Ishikawa (cell line): ENCODE measurements at regions not wholly inside any gene's neighbourhood (a gene's known extent, or its start where the extent isn't known, plus 50 kb on each side); places are given as distances from the start of the nearest gene placed in this dataset.

Experiments used
- CEBPB ChIP-seq: IDR thresholded peaks from 2 replicates; pipeline ENCODE4 v1.6.1; 2012
- CREB1 ChIP-seq: IDR thresholded peaks from 2 replicates; pipeline ENCODE4 v1.6.1; 2012; ENCODE audit warnings: low read depth
- EGR1 ChIP-seq: IDR thresholded peaks from 2 replicates; pipeline ENCODE4 v1.6.1; 2012
- EP300 ChIP-seq: IDR thresholded peaks from 2 replicates; pipeline ENCODE4 v1.6.1; 2012; ENCODE audit warnings: borderline replicate concordance
- FOXM1 ChIP-seq: IDR thresholded peaks from 2 replicates; pipeline ENCODE4 v1.6.1; 2012; ENCODE audit warnings: low read depth, borderline replicate concordance
- NFIC ChIP-seq: IDR thresholded peaks from 2 replicates; pipeline ENCODE4 v1.6.1; 2012
- RAD21 ChIP-seq: IDR thresholded peaks from 2 replicates; pipeline ENCODE4 v1.6.1; 2012; ENCODE audit warnings: low read depth
- TAF1 ChIP-seq: IDR thresholded peaks from 2 replicates; pipeline ENCODE4 v1.6.1; 2012; ENCODE audit warnings: low read depth, mild to moderate bottlenecking
- TCF12 ChIP-seq: IDR thresholded peaks from 2 replicates; pipeline ENCODE4 v1.6.1; 2012; ENCODE audit warnings: low read depth
- TEAD4 ChIP-seq: IDR thresholded peaks from 2 replicates; pipeline ENCODE4 v1.6.1; 2012
- YY1 ChIP-seq: IDR thresholded peaks from 2 replicates; pipeline ENCODE4 v1.6.1; 2012; ENCODE audit warnings: low read depth
- ZBTB7A ChIP-seq: IDR thresholded peaks from 2 replicates; pipeline ENCODE4 v1.6.1; 2012; ENCODE audit warnings: low read depth
- TF ChIP-seq, protein P1 (sequence below): IDR thresholded peaks from 2 replicates; pipeline ENCODE4 v1.6.1; 2012; ENCODE audit warnings: low read depth, mild to moderate bottlenecking
- TF ChIP-seq, protein P2 (sequence below): IDR thresholded peaks from 2 replicates; pipeline ENCODE4 v1.6.1; 2012
- TF ChIP-seq, protein P3 (sequence below): IDR thresholded peaks from 2 replicates; pipeline ENCODE4 v1.6.1; 2012

- TF ChIP-seq NFIC (no peak), YY1 (no peak), RAD21 (no peak)
These were observed 173.8 kb upstream of the CNTNAP5 start for GRCh38 chr2:123851281-123851680.

DNA sequence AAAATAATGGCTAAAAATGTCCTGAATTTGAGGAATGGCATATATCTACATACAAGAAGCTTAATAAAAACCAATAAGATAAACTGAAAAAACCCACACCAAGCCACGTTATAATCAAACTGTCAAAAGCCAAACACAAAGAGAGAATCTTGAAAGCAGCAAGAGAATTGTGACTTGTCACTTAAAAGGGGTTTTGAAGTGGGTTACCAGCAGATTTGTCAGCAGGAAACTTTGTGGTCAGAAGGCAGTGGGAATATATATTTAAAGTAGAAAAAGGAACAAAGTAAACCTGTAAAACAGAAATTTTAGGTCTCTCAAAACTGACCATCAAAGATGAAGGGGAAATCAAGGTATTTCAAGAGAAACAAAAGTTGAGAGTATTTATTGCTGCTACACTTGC lies 171.9 kb upstream of the CNTNAP5 start:
- TF ChIP-seq NFIC = no peak
- no peak for TF ChIP-seq TAF1
- TF ChIP-seq, protein P1, sequence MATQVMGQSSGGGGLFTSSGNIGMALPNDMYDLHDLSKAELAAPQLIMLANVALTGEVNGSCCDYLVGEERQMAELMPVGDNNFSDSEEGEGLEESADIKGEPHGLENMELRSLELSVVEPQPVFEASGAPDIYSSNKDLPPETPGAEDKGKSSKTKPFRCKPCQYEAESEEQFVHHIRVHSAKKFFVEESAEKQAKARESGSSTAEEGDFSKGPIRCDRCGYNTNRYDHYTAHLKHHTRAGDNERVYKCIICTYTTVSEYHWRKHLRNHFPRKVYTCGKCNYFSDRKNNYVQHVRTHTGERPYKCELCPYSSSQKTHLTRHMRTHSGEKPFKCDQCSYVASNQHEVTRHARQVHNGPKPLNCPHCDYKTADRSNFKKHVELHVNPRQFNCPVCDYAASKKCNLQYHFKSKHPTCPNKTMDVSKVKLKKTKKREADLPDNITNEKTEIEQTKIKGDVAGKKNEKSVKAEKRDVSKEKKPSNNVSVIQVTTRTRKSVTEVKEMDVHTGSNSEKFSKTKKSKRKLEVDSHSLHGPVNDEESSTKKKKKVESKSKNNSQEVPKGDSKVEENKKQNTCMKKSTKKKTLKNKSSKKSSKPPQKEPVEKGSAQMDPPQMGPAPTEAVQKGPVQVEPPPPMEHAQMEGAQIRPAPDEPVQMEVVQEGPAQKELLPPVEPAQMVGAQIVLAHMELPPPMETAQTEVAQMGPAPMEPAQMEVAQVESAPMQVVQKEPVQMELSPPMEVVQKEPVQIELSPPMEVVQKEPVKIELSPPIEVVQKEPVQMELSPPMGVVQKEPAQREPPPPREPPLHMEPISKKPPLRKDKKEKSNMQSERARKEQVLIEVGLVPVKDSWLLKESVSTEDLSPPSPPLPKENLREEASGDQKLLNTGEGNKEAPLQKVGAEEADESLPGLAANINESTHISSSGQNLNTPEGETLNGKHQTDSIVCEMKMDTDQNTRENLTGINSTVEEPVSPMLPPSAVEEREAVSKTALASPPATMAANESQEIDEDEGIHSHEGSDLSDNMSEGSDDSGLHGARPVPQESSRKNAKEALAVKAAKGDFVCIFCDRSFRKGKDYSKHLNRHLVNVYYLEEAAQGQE = no peak
- no peak for TF ChIP-seq FOXM1
- no peak for TF ChIP-seq EGR1
- TF ChIP-seq EP300 = no peak
- no peak for TF ChIP-seq ZBTB7A
- no peak for TF ChIP-seq RAD21
- no peak for TF ChIP-seq TEAD4
- no peak for TF ChIP-seq YY1
- TF ChIP-seq TCF12 = no peak
- TF ChIP-seq, protein P2, sequence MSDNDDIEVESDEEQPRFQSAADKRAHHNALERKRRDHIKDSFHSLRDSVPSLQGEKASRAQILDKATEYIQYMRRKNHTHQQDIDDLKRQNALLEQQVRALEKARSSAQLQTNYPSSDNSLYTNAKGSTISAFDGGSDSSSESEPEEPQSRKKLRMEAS = no peak
- no peak for TF ChIP-seq CREB1
- TF ChIP-seq CEBPB = no peak
- TF ChIP-seq, protein P3, sequence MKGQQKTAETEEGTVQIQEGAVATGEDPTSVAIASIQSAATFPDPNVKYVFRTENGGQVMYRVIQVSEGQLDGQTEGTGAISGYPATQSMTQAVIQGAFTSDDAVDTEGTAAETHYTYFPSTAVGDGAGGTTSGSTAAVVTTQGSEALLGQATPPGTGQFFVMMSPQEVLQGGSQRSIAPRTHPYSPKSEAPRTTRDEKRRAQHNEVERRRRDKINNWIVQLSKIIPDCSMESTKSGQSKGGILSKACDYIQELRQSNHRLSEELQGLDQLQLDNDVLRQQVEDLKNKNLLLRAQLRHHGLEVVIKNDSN = no peak

DNA sequence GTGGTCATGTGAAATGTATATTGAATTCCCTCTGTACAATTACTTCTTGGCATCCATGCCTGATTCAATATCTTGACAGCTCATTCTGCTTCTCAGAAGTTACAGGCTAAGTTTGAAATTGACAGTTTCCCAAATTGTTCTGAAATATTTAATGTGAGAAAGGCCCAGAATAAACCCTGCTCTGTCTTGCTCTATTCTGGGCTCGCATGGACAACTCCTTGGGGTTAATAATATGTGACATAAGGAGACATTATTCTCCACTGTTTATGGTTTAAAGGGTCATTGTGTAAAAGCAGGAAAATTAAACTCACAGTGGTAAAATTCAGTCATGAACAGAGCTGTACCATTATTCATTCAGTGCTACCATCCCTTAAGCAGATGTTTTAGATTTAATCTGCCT lies 160.7 kb upstream of the CNTNAP5 start:
- TF ChIP-seq EP300 = no peak
- TF ChIP-seq EGR1 = no peak
- TF ChIP-seq, protein P1 = no peak
- TF ChIP-seq TEAD4 = no peak
- TF ChIP-seq RAD21 = no peak

DNA sequence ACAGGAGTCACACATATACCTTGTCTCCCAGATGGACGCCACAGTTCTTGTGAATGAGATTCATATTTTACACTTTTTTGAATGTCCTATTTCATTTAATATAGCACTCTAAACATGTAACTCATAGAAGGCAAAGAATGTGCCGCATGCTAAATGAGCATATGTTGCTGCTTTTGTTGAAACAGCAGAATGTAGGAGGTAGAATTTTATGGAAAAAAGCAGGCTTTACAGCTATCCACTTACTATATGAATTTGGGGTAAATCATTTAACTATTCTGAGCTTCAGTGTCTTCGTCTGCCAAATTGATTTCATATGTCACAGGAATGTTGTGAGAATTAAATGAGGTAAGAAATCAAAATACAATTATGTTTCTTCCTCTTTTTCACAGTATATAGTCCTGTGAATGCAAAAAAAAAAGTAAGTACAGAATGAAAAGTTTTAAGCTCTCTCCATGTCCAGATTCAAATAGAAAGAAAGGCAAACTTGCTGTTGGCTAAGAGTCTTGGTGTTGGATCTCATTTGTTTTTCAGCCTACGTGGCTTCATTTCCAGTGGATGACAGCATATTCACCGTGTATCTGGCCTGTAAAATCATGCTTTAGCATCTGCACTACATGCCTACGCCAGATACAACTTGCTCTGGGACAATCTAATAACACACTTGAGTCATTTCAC lies 154.7 kb upstream of the CNTNAP5 start:
- TF ChIP-seq TEAD4 (no peak), ZBTB7A (no peak), EGR1 (no peak), FOXM1 (no peak), CREB1 (no peak), EP300 (no peak), TAF1 (no peak), RAD21 (no peak), NFIC (no peak), YY1 (no peak), CEBPB (no peak), TCF12 (no peak)
- TF ChIP-seq, protein P3 = no peak
- TF ChIP-seq, protein P1 = no peak
- TF ChIP-seq, protein P2 = no peak

DNA sequence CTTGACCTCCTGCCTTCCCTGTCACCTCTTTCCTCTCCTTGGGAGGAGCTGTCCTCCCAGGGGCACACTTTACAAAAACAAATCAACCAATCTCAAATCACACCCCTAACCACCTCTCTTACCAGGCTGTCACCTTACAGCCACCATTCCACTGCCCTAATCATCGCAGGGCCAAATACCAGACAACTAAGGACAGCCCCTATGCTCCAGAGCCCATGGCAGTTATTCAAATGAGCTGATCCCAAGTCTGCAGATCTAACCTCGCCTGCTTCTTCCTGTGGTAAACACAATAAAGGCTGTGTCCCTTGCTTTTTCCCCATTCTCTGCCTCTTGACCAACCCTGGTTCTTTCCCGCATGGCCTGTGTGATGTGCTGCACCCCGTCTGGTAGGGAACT lies 154.2 kb upstream of the CNTNAP5 start:
- TF ChIP-seq, protein P2 = no peak
- TF ChIP-seq, protein P3 = no peak
- TF ChIP-seq YY1 (no peak), NFIC (no peak), ZBTB7A (no peak), FOXM1 (no peak), TAF1 (no peak), EGR1 (no peak), EP300 (no peak), RAD21 (no peak), TEAD4 (no peak), CREB1 (no peak), CEBPB (no peak), TCF12 (no peak)
- TF ChIP-seq, protein P1 = no peak
